ENCODE measurements at regions not wholly inside any gene's neighbourhood (a gene's known extent, or its start where the extent isn't known, plus 50 kb on each side); places are given as distances from the start of the nearest gene placed in this dataset.
"Not testable (repeated sequence)": the region's sequence is repeated elsewhere in the genome, so short reads cannot be mapped to it uniquely, and the experiment has no call there.

GRCh38 chrX:67094061-67094460 lies 449.8 kb upstream of the AR start:
- H3K4me3 ChIP-seq (ENCODE audit: low read depth, low read length): no peak overlapping the region
- TF ChIP-seq CTCF (IDR thresholded peaks at IDR 0.05; ENCODE audit: insufficient read depth, low read depth, low read length): no peak
- DNase-seq (ENCODE audit: low read depth): no peak

- DNase-seq (ENCODE audit: low read depth): no peak
Observed at GRCh38 chrX:67050760-67051159, 411.9 kb upstream of the EDA2R start.

GRCh38 chrX:67044866-67045265 lies 406.0 kb upstream of the EDA2R start:
- DNase-seq (ENCODE audit: low read depth): no peak
- H3K4me3 ChIP-seq (ENCODE audit: low read depth, low read length): no peak overlapping the region
- no peak for TF ChIP-seq CTCF (IDR thresholded peaks at IDR 0.05; ENCODE audit: insufficient read depth, low read depth, low read length)

More at GRCh38 chrX:67050760-67051159, 411.9 kb upstream of the EDA2R start:
- TF ChIP-seq CTCF (IDR thresholded peaks at IDR 0.05; ENCODE audit: insufficient read depth, low read depth, low read length): no peak
- H3K4me3 ChIP-seq (ENCODE audit: low read depth, low read length): no peak overlapping the region

GRCh38 chrX:67044029-67044653 lies 405.3 kb upstream of the EDA2R start:
- TF ChIP-seq CTCF (IDR thresholded peaks at IDR 0.05; ENCODE audit: insufficient read depth, low read depth, low read length): no peak
- no peak overlapping the region for H3K4me3 ChIP-seq (ENCODE audit: low read depth, low read length)
- DNase-seq (ENCODE audit: low read depth): no peak

- DNase-seq (ENCODE audit: low read depth): no peak
- no peak for TF ChIP-seq CTCF (IDR thresholded peaks at IDR 0.05; ENCODE audit: insufficient read depth, low read depth, low read length)
- no peak overlapping the region for H3K4me3 ChIP-seq (ENCODE audit: low read depth, low read length)
Observed at GRCh38 chrX:67004451-67004850, 365.6 kb upstream of the EDA2R start.

GRCh38 chrX:66994729-66995128 lies 355.9 kb upstream of the EDA2R start:
- DNase-seq (ENCODE audit: low read depth): no peak
- no peak overlapping the region for H3K4me3 ChIP-seq (ENCODE audit: low read depth, low read length)
- no peak for TF ChIP-seq CTCF (IDR thresholded peaks at IDR 0.05; ENCODE audit: insufficient read depth, low read depth, low read length)

- not testable (repeated sequence) for H3K4me3 ChIP-seq (ENCODE audit: low read depth, low read length); DNase-seq (ENCODE audit: low read depth)
Observed at GRCh38 chrX:66992077-66992476, 353.2 kb upstream of the EDA2R start.
